Stomach (tissue), 4 donors: ENCODE measurements at regions not wholly inside any gene's neighbourhood (a gene's known extent, or its start where the extent isn't known, plus 50 kb on each side); places are given as distances from the start of the nearest gene placed in this dataset.

Experiments
- CTCF ChIP-seq, 7 experiments: fragments of 450-650 bp in 4 of 7; fragments of 200-600 bp in 3 of 7; sonication (generic) in 3 of 7; IDR thresholded peaks; one replicate each; pipeline ENCODE4 v1.5.1; 2016 to 2019; ENCODE audit warnings: antibody characterized with exemption in 7 of 7, control low read depth in 2 of 7, mild to moderate bottlenecking in 1 of 7
- EP300 ChIP-seq: sonication (generic); formaldehyde crosslinking; IDR thresholded peaks from one replicate; pipeline ENCODE4 v1.6.1; 2017; ENCODE audit warnings: antibody characterized with exemption
- POLR2A ChIP-seq, 4 donors: fragments of 450-650 bp; IDR thresholded peaks; one replicate each; pipeline ENCODE4 v1.6.1; 2016; ENCODE audit warnings: antibody characterized with exemption in 4 of 4, control low read depth in 2 of 4, mild to moderate bottlenecking in 1 of 4, moderate library complexity in 1 of 4
- POLR2AphosphoS5 ChIP-seq, 3 donors: sonication (generic); formaldehyde crosslinking; IDR thresholded peaks; one replicate each; pipeline ENCODE4 v1.6.1; 2016; ENCODE audit warnings: antibody characterized with exemption in 3 of 3

- TF ChIP-seq POLR2AphosphoS5 (IDR thresholded peaks at IDR 0.05) = peak; percentile 46 to 89 (median 81)
- no peak for TF ChIP-seq POLR2A (IDR thresholded peaks at IDR 0.05)
- TF ChIP-seq CTCF (IDR thresholded peaks at IDR 0.05) = no peak
- no peak for TF ChIP-seq EP300
Observed at GRCh38 chr6:27138837-27139755, 108.4 kb upstream of the PRSS16 start.
